ENCODE measurements at regions not wholly inside any gene's neighbourhood (a gene's known extent, or its start where the extent isn't known, plus 50 kb on each side); places are given as distances from the start of the nearest gene placed in this dataset.

GRCh38 chr20:52246366-52246765 is 54.8 kb upstream of the ZFP64 start:
- Histone ChIP-seq H3K4me1 (ENCODE audit: control insufficient read depth, insufficient read depth, low read length) (no peaks in the 10 kb centered on the region), H3K9me3 (ENCODE audit: control insufficient read depth, insufficient read depth, low read length) (no peaks in the 10 kb centered on the region), H2BK20ac (ENCODE audit: low read depth, low read length) (no peak overlapping the region), H3K27ac (ENCODE audit: insufficient read depth, low read length) (no peak overlapping the region), H2AK5ac (ENCODE audit: low read depth, low read length) (no peak overlapping the region), H3K79me1 (ENCODE audit: low read depth in 1 of 2, low read length in 2 of 2) (no peaks in the 10 kb centered on the region), H3K4me2 (ENCODE audit: low read depth, low read length) (no peak overlapping the region), H2AK9ac (replicated peaks; ENCODE audit: low read depth, low read length, poor library complexity) (no peak overlapping the region), H3K9ac (ENCODE audit: low read depth, low read length) (no peak overlapping the region), H4K91ac (ENCODE audit: insufficient read depth, low read depth, low read length) (no peak overlapping the region), H2BK5ac (ENCODE audit: low read depth, low read length, poor library complexity, severe bottlenecking) (no peak overlapping the region), H3K4me3 (ENCODE audit: insufficient read depth, low read depth, low read length) (no peak overlapping the region), H3K56ac (ENCODE audit: extremely low read depth, insufficient read depth, low read length) (no peak overlapping the region), H2AFZ (replicated peaks; ENCODE audit: low read length, poor library complexity) (no peak overlapping the region), H3K36me3 (ENCODE audit: control insufficient read depth, insufficient read depth, low read length) (no peaks in the 10 kb centered on the region), H3K9me1 (ENCODE audit: insufficient read depth, low read length) (no peaks in the 10 kb centered on the region), H3K27me3 (ENCODE audit: control insufficient read depth, insufficient read depth, low read length) (no peaks in the 10 kb centered on the region), H3K4ac (ENCODE audit: low read depth, low read length) (no peak overlapping the region), H4K5ac (ENCODE audit: low read depth, low read length) (no peak overlapping the region), H3K18ac (ENCODE audit: low read depth, low read length) (no peak overlapping the region), H4K20me1 (ENCODE audit: insufficient read depth, low read length) (no peaks in the 10 kb centered on the region), H3K23ac (ENCODE audit: low read depth, low read length) (no peak overlapping the region), H4K8ac (ENCODE audit: low read depth in 2 of 2, low read length in 2 of 2) (no peak overlapping the region), H3K14ac (replicated peaks; ENCODE audit: low read depth, low read length) (no peak overlapping the region), H2BK15ac (ENCODE audit: low read depth, low read length) (no peak overlapping the region), H2BK120ac (ENCODE audit: low read depth, low read length) (no peak overlapping the region)
- TF ChIP-seq CTCF (conservative IDR thresholded peaks at IDR 0.05; ENCODE audit: low read depth, low read length) (no peak), NFE2L2 (IDR thresholded peaks at IDR 0.05; ENCODE audit: low read depth, low read length) (no peak), CEBPB (IDR thresholded peaks at IDR 0.05; ENCODE audit: low read depth, low read length) (no peak), CHD1 (IDR thresholded peaks at IDR 0.05; ENCODE audit: low read depth, low read length) (no peak), RAD21 (IDR thresholded peaks at IDR 0.05; ENCODE audit: low read length) (no peak), POLR2A (IDR thresholded peaks at IDR 0.05; ENCODE audit: low read depth, low read length) (no peak), BHLHE40 (IDR thresholded peaks at IDR 0.05; ENCODE audit: low read depth, low read length) (no peak), RFX5 (IDR thresholded peaks at IDR 0.05; ENCODE audit: low read depth, low read length) (no peak), RCOR1 (IDR thresholded peaks at IDR 0.05; ENCODE audit: insufficient replicate concordance, low read length) (no peak), MAFK (IDR thresholded peaks at IDR 0.05; ENCODE audit: low read depth, low read length) (no peak), USF2 (IDR thresholded peaks at IDR 0.05; ENCODE audit: low read depth, low read length) (no peak), MXI1 (IDR thresholded peaks at IDR 0.05; ENCODE audit: borderline replicate concordance, low read depth, low read length) (no peak), ELK1 (IDR thresholded peaks at IDR 0.05; ENCODE audit: borderline replicate concordance, low read depth, low read length) (no peak), FOS (IDR thresholded peaks at IDR 0.05; ENCODE audit: low read depth, low read length) (no peak), MAZ (IDR thresholded peaks at IDR 0.05; ENCODE audit: borderline replicate concordance, low read depth, low read length) (no peak), SMC3 (IDR thresholded peaks at IDR 0.05; ENCODE audit: low read depth, low read length) (no peak)
- no TSS peak for BruUV-seq (replicated peaks)
- in situ Hi-C loops (cut with MboI; ENCODE audit: low sequenced_read_pairs) (loop anchor here (25.0 kb wide), 1 partner anchor 1741 kb away; no protein-coding TSS in a partner anchor), dilution Hi-C loops (cut with HindIII; ENCODE audit: low sequenced_read_pairs, unreplicated experiment) (no loop called here), intact Hi-C loops (cut with micrococcal nuclease) (no loop called here)
- WGBS, 2 experiments (ENCODE audit: extremely low coverage in 2 of 2, insufficient read length in 1 of 2), result no CpG with 5 or more reads among the region's 2 CpGs
- ChIA-PET POLR2A (ENCODE audit: unreplicated experiment) (no interaction called here), CTCF (interaction anchor here (1.1 kb wide), 1 partner anchor 14 kb away, joined by 3 read pairs; no protein-coding TSS in a partner anchor)
- no peak for ATAC-seq (ENCODE audit: low read depth)
- no peak for DNase-seq

Data from IMR-90 (cell line).